OCI-LY3 (cell line): ENCODE measurements at regions not wholly inside any gene's neighbourhood (a gene's known extent, or its start where the extent isn't known, plus 50 kb on each side); places are given as distances from the start of the nearest gene placed in this dataset.

Source experiments
- H2AFZ ChIP-seq: fragments of 200-600, 300-600 bp; shearing (Covaris generic); 2 replicates; pipeline ENCODE4 v1.6.0; 2014; ENCODE audit warnings: antibody characterized with exemption, low read depth, low read length
- H3K27ac ChIP-seq: fragments of 200-600, 300-600 bp; sonication (generic); 2 replicates; pipeline ENCODE4 v1.5.1; 2014; ENCODE audit warnings: mild to moderate bottlenecking, low read length, moderate library complexity, mixed read lengths
- H3K27me3 ChIP-seq: fragments of 200-600, 300-600 bp; sonication (generic); 2 replicates; pipeline ENCODE4 v1.6.1; 2014; ENCODE audit warnings: low read depth, low read length, mixed read lengths
- H3K36me3 ChIP-seq: fragments of 200-600, 300-600 bp; sonication (generic); replicated peaks from 2 replicates; pipeline ENCODE3; 2014; ENCODE audit warnings: low read depth, low read length, mixed read lengths
- H3K4me1 ChIP-seq: fragments of 300-600, 200-600 bp; sonication (generic); 2 replicates; pipeline ENCODE4 v1.6.1; 2014; ENCODE audit warnings: low read length, mixed read lengths
- H3K4me2 ChIP-seq: fragments of 200-600, 300-600 bp; sonication (generic); 2 replicates; pipeline ENCODE4 v1.6.1; 2014; ENCODE audit warnings: low read length, mixed read lengths
- H3K4me3 ChIP-seq: fragments of 300-600, 200-600 bp; sonication (generic); 2 replicates; pipeline ENCODE4 v1.5.1; 2014; ENCODE audit warnings: antibody characterized with exemption, mild to moderate bottlenecking, low read length, moderate library complexity
- H3K79me2 ChIP-seq: fragments of 300-600, 200-600 bp; shearing (Covaris generic); 2 replicates; pipeline ENCODE4 v1.6.1; 2014; ENCODE audit warnings: mild to moderate bottlenecking, low read length, mixed read lengths
- H3K9ac ChIP-seq: fragments of 300-600, 200-600 bp; shearing (Covaris generic); 2 replicates; pipeline ENCODE4 v1.6.0; 2014; ENCODE audit warnings: mild to moderate bottlenecking, low read length, moderate library complexity
- H3K9me3 ChIP-seq: fragments of 200-600, 300-600 bp; shearing (Covaris generic); 2 replicates; pipeline ENCODE4 v1.6.1; 2014; ENCODE audit warnings: low read length, mixed read lengths; ENCODE audit not compliant: insufficient read depth
- H4K20me1 ChIP-seq: fragments of 200-600, 300-600 bp; sonication (generic); 2 replicates; pipeline ENCODE4 v1.6.1; 2016; ENCODE audit warnings: low read length, mixed read lengths; ENCODE audit not compliant: insufficient read depth
- EZH2phosphoT487 ChIP-seq: fragments of 200-600 bp; shearing (Covaris generic); IDR thresholded peaks from 2 replicates; pipeline ENCODE4 v1.6.1; 2018; ENCODE audit warnings: antibody characterized with exemption, mixed run types, low read depth
- TF ChIP-seq, protein P1 (sequence below): fragments of 200-600, 300-600 bp; sonication (generic); IDR thresholded peaks from 2 replicates; pipeline ENCODE4 v1.5.1; 2014; ENCODE audit warnings: antibody characterized with exemption, low read length, low read depth

DNA sequence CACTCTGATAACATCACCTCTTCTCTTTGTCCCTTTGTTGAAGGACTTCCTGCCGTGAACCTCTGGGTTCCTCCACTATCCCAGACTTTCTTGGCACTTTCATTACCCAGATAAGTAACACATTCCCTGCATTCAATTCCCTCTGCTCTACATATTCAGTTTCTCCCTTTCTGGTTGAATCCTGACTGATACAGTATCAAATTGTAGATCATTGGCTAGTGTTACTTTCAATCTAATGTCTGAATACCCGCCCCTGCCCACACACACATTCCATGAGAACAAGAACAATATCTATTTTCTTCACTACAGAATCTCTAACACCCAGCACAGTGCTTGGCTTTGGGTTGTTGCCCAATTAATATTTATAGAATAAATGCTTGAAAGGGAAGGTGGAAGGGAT, 163.5 kb downstream of the ABHD5 start:
- Histone ChIP-seq H2AFZ (no peak overlapping the region), H3K4me2 (peak overlapping the region; percentile 80), H3K4me1 (peaks cover 21% of the 10 kb centered on the region), H3K27ac (no peak overlapping the region), H3K9me3 (peaks cover 4% of the 10 kb centered on the region; the same call in 1 of the 2 replicates), H4K20me1 (no peaks in the 10 kb centered on the region), H3K36me3 (no peaks in the 10 kb centered on the region), H3K9ac (no peak overlapping the region), H3K27me3 (peaks cover 53% of the 10 kb centered on the region), H3K79me2 (no peaks in the 10 kb centered on the region), H3K4me3 (peak overlapping the region; percentile 32; the same call in 1 of the 2 replicates)
- TF ChIP-seq EZH2phosphoT487 = no peak
- TF ChIP-seq, protein P1, sequence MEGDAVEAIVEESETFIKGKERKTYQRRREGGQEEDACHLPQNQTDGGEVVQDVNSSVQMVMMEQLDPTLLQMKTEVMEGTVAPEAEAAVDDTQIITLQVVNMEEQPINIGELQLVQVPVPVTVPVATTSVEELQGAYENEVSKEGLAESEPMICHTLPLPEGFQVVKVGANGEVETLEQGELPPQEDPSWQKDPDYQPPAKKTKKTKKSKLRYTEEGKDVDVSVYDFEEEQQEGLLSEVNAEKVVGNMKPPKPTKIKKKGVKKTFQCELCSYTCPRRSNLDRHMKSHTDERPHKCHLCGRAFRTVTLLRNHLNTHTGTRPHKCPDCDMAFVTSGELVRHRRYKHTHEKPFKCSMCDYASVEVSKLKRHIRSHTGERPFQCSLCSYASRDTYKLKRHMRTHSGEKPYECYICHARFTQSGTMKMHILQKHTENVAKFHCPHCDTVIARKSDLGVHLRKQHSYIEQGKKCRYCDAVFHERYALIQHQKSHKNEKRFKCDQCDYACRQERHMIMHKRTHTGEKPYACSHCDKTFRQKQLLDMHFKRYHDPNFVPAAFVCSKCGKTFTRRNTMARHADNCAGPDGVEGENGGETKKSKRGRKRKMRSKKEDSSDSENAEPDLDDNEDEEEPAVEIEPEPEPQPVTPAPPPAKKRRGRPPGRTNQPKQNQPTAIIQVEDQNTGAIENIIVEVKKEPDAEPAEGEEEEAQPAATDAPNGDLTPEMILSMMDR = no peak

DNA sequence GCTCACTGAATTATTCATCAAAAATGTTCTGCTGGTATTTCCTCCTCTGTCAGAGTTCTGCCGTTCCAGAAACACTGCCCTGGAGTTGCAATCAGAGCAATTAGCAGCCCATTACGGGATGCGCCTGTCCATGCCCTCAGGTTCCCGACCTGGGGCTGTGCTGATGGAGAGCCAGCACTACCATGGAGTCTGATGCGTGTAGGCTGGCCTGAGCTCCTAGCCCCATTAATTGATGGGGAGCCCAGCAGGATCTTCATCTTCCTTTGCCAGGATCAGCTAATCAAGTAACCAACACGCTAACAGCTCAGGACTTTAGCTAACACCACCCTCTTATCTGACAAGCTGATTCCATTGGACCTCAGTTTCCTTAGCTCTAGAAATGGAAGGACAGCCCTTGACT, 164.2 kb downstream of the ABHD5 start:
- no peaks in the 10 kb centered on the region for H3K36me3 ChIP-seq
- peak overlapping the region; percentile 80 for H3K4me2 ChIP-seq
- H3K79me2 ChIP-seq = no peaks in the 10 kb centered on the region
- H3K9me3 ChIP-seq = no peaks in the 10 kb centered on the region
- peaks cover 21% of the 10 kb centered on the region for H3K4me1 ChIP-seq
- H3K9ac ChIP-seq = no peak overlapping the region
- no peaks in the 10 kb centered on the region for H4K20me1 ChIP-seq
- no peak overlapping the region for H3K27ac ChIP-seq
- TF ChIP-seq EZH2phosphoT487 = no peak
- TF ChIP-seq, protein P1 = no peak
- no peak overlapping the region for H2AFZ ChIP-seq
- H3K27me3 ChIP-seq = peaks cover 56% of the 10 kb centered on the region
- H3K4me3 ChIP-seq = peak overlapping the region; percentile 32

DNA sequence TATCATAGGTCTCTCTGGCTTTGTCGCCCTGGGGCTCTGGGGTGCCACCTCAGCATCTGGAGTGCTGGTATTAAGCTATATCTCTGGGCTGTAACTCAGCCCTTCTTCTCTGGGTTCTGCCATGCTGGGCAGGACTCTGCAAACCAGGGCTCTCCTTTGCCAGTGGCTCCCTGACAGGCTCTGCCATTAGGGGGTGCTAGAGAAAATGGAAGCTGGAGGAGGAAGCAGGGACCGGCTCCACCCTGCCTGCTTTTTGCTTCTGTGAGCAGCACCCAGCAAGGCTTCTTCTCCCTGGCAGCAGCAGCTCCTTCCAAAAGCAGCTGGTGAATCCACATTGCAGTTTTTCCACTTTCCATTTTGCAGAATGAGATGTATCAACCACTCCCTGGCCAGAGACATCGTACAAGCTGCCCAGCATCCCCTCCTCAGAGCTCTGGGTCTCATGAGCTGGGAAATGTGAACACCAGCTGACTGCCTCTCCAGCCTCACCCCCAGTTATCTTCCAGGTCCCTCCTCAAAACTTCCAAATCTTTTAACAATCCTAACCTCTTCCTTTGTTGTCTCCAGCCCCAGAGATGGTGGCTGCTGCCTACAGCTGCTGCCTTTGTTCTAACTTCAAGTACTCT, 165.0 kb downstream of the ABHD5 start:
- Histone ChIP-seq H3K36me3 (no peaks in the 10 kb centered on the region), H3K4me2 (peak overlapping the region; percentile 80), H2AFZ (peak overlapping the region; percentile 13; the same call in 1 of the 2 replicates), H4K20me1 (no peaks in the 10 kb centered on the region), H3K27me3 (peaks cover 49% of the 10 kb centered on the region), H3K4me3 (peak overlapping the region; percentile 6; the same call in 1 of the 2 replicates), H3K4me1 (peaks cover 21% of the 10 kb centered on the region), H3K79me2 (no peaks in the 10 kb centered on the region), H3K9me3 (no peaks in the 10 kb centered on the region), H3K9ac (no peak overlapping the region), H3K27ac (no peak overlapping the region)
- TF ChIP-seq, protein P1 = peak; percentile 97
- no peak for TF ChIP-seq EZH2phosphoT487

DNA sequence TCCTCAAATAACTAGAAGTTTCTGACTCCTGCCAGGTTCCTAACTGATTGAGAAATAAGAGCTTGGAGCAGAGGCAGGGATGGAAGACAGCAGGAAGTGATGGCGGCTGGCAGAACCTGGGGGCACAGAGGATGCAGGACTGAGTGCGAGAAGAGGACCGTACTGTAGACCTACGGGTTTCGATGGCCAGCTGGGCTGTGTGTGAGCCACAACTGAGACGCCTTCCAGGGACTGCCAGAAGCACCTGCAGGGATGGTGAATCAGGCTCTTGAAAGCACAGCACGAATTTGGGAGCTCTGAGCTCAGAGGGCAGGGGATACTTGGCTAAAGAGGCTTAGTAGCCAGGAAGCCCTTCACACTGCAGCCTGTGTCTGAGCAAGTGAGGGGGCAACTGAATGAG, 165.6 kb downstream of the ABHD5 start:
- H2AFZ ChIP-seq = no peak overlapping the region
- H4K20me1 ChIP-seq = no peaks in the 10 kb centered on the region
- peaks cover 50% of the 10 kb centered on the region for H3K27me3 ChIP-seq
- H3K9ac ChIP-seq = no peak overlapping the region
- H3K4me3 ChIP-seq = no peak overlapping the region
- peak overlapping the region; percentile 32; the same call in 1 of the 2 replicates for H3K4me2 ChIP-seq
- no peaks in the 10 kb centered on the region for H3K9me3 ChIP-seq
- TF ChIP-seq, protein P1 = no peak
- TF ChIP-seq EZH2phosphoT487 = no peak
- no peaks in the 10 kb centered on the region for H3K79me2 ChIP-seq
- H3K4me1 ChIP-seq = peaks cover 21% of the 10 kb centered on the region
- no peaks in the 10 kb centered on the region for H3K36me3 ChIP-seq
- no peak overlapping the region for H3K27ac ChIP-seq
